ENCODE measurements at regions not wholly inside any gene's neighbourhood (a gene's known extent, or its start where the extent isn't known, plus 50 kb on each side); places are given as distances from the start of the nearest gene placed in this dataset.
"Not testable (repeated sequence)": the region's sequence is repeated elsewhere in the genome, so short reads cannot be mapped to it uniquely, and the experiment has no call there.

GRCh38 chr9:36521148-36521547 lies 51.5 kb upstream of the MELK start:
- no peaks in the 10 kb centered on the region for H3K4me1 ChIP-seq
- no peak for ATAC-seq
- intact Hi-C loops (cut with DNase I): no loop called here
- H3K27ac ChIP-seq: no peak overlapping the region
- no peaks in the 10 kb centered on the region for H3K9me3 ChIP-seq
- no peaks in the 10 kb centered on the region for H3K36me3 ChIP-seq (ENCODE audit: insufficient read depth in 1 of 2, low read depth in 1 of 2)
- 64 to 71% (median 66%) methylated on average over 4 of the region's 4 CpGs for WGBS, 3 donors
- TF ChIP-seq, protein P1, sequence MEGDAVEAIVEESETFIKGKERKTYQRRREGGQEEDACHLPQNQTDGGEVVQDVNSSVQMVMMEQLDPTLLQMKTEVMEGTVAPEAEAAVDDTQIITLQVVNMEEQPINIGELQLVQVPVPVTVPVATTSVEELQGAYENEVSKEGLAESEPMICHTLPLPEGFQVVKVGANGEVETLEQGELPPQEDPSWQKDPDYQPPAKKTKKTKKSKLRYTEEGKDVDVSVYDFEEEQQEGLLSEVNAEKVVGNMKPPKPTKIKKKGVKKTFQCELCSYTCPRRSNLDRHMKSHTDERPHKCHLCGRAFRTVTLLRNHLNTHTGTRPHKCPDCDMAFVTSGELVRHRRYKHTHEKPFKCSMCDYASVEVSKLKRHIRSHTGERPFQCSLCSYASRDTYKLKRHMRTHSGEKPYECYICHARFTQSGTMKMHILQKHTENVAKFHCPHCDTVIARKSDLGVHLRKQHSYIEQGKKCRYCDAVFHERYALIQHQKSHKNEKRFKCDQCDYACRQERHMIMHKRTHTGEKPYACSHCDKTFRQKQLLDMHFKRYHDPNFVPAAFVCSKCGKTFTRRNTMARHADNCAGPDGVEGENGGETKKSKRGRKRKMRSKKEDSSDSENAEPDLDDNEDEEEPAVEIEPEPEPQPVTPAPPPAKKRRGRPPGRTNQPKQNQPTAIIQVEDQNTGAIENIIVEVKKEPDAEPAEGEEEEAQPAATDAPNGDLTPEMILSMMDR (IDR thresholded peaks at IDR 0.05): no peak
- no peak for DNase-seq
- no peaks in the 10 kb centered on the region for H3K27me3 ChIP-seq (ENCODE audit: insufficient read depth in 3 of 3, low read length in 2 of 3)
- no peak overlapping the region for H3K4me3 ChIP-seq

DNA sequence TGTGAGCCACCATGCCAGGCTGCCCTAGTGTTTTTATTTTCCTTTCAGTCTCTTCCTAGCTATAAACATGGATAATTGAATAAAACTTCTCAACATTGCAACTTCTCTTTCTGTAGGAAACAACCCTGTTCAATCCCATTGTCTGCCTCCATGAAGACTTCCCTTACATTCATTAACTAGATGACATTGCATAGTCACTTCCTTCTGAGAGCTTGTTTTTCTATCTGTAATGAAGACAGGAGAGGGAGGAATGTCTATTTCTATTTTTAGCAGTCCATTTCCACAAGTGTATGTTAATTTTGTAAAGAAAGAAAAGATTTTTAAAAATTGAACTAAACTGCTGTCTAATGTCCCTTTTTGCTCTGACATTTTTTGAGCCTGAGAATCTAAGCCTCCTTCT lies 55.6 kb upstream of the MELK start:
- no peak overlapping the region for H3K4me3 ChIP-seq
- H3K36me3 ChIP-seq (ENCODE audit: insufficient read depth in 1 of 2, low read depth in 1 of 2): no peaks in the 10 kb centered on the region
- H3K27me3 ChIP-seq (ENCODE audit: insufficient read depth in 3 of 3, low read length in 2 of 3): no peaks in the 10 kb centered on the region
- TF ChIP-seq, protein P1 (IDR thresholded peaks at IDR 0.05): no peak
- DNase-seq (no peak), ATAC-seq (no peak)
- H3K9me3 ChIP-seq: no peaks in the 10 kb centered on the region
- no peaks in the 10 kb centered on the region for H3K4me1 ChIP-seq
- H3K27ac ChIP-seq: no peak overlapping the region
- intact Hi-C loops (cut with DNase I): no loop called here

DNA sequence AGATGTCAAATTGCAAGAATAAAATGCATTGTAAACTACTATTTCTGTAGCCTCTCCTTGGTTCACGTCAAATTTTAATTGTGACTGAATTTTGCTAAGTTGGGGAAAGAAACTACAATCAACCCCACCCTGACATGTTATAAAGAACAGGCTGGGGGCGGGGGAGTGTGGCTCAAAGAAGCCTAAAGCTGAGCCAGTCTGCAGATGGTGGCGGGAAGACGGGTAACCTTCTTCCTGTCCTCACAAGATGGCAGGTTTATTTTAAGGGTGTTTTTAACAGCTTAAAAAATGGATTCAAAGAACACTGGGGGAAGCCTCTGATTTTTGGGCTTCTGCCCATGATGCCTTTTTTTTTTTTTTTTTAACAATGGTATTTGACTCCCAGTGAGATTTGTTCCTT lies 68.5 kb upstream of the MELK start:
- TF ChIP-seq, protein P1 (IDR thresholded peaks at IDR 0.05): no peak
- no peaks in the 10 kb centered on the region for H3K4me1 ChIP-seq
- ATAC-seq: no peak
- DNase-seq: no peak
- H3K36me3 ChIP-seq (ENCODE audit: insufficient read depth in 1 of 2, low read depth in 1 of 2): no peaks in the 10 kb centered on the region
- 79 to 87% (median 84%) methylated on average over 4 of the region's 4 CpGs for WGBS, 3 donors
- no peaks in the 10 kb centered on the region for H3K9me3 ChIP-seq
- H3K4me3 ChIP-seq: no peak overlapping the region
- no peak overlapping the region for H3K27ac ChIP-seq
- H3K27me3 ChIP-seq (ENCODE audit: insufficient read depth in 3 of 3, low read length in 2 of 3): no peaks in the 10 kb centered on the region
- intact Hi-C loops (cut with DNase I): no loop called here

DNA sequence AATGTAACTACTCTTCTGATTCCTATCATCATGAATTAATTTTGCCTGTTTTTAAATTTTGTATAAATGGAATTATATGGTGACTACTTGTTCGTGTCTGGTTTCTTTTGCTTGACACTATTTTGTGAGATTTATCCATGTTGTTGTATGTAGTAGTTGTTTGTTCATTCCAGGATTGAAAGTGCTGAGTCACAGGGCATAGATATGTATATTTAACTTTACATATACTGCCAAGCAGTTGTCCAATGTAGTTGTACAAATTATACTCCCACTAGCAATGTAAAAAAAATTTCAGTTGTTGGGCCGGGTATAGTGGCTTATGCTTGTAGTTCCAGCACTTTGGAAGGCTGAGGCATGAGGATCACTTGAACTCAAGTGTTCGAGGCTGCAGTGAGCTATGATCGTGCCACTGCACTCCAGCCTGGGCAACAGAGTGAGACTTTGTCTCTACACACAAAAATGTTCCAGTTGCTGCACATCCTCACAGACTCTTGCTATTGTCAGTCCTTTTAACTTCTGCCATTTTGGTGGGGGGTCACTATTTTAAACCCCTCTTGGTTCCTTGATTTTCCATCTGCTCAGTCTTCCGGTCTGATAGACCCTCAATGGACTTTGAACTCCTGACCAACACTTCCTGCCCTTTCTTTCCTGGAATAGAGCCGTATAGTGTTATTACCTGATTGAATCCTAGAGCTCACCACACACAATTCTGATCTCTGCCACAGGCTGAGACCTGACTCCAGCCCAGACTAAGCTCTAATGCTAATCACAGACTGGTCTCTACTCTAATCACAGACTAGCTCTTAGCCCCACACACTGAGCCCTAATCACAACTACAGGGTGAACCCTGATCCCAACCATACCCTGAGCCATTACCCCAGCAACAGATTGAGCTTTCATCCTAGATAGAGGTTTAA lies 69.3 kb upstream of the MELK start:
- TF ChIP-seq, protein P1 (IDR thresholded peaks at IDR 0.05): no peak
- no peaks in the 10 kb centered on the region for H3K27me3 ChIP-seq (ENCODE audit: insufficient read depth in 3 of 3, low read length in 2 of 3)
- WGBS, 3 donors: 81 to 85% (median 82%) methylated on average over 6 of the region's 6 CpGs
- intact Hi-C loops (cut with DNase I): no loop called here
- no peaks in the 10 kb centered on the region for H3K4me1 ChIP-seq
- H3K4me3 ChIP-seq: no peak overlapping the region
- no peaks in the 10 kb centered on the region for H3K36me3 ChIP-seq (ENCODE audit: insufficient read depth in 1 of 2, low read depth in 1 of 2)
- DNase-seq (no peak), ATAC-seq (no peak)
- H3K27ac ChIP-seq: no peak overlapping the region
- H3K9me3 ChIP-seq: no peaks in the 10 kb centered on the region

GRCh38 chr9:36501727-36502126 lies 71.0 kb upstream of the MELK start:
- WGBS, 3 donors: 82 to 93% (median 85%) methylated on average over 3 of the region's 3 CpGs
- H3K27ac ChIP-seq: no peak overlapping the region
- H3K4me1 ChIP-seq: no peaks in the 10 kb centered on the region
- intact Hi-C loops (cut with DNase I): no loop called here
- H3K9me3 ChIP-seq: no peaks in the 10 kb centered on the region
- ATAC-seq (no peak), DNase-seq (no peak)
- TF ChIP-seq, protein P1 (IDR thresholded peaks at IDR 0.05): no peak
- H3K36me3 ChIP-seq (ENCODE audit: insufficient read depth in 1 of 2, low read depth in 1 of 2): no peaks in the 10 kb centered on the region
- no peak overlapping the region for H3K4me3 ChIP-seq
- no peaks in the 10 kb centered on the region for H3K27me3 ChIP-seq (ENCODE audit: insufficient read depth in 3 of 3, low read length in 2 of 3)

GRCh38 chr9:36500931-36501330 lies 71.8 kb upstream of the MELK start:
- H3K4me1 ChIP-seq; intact Hi-C loops (cut with DNase I); H3K27ac ChIP-seq; H3K9me3 ChIP-seq; DNase-seq; ATAC-seq; H3K4me3 ChIP-seq; H3K27me3 ChIP-seq (ENCODE audit: insufficient read depth in 3 of 3, low read length in 2 of 3); H3K36me3 ChIP-seq (ENCODE audit: insufficient read depth in 1 of 2, low read depth in 1 of 2): not testable (repeated sequence)
- 81 to 84% (median 83%) methylated on average over 2 of the region's 2 CpGs for WGBS, 3 donors
